GM21786 (cell line): ENCODE measurements at regions not wholly inside any gene's neighbourhood (a gene's known extent, or its start where the extent isn't known, plus 50 kb on each side); places are given as distances from the start of the nearest gene placed in this dataset.
"Not testable (repeated sequence)": the region's sequence is repeated elsewhere in the genome, so short reads cannot be mapped to it uniquely, and the experiment has no call there.

ENCODE experiments used
- ATAC-seq: cut with Tn5 transposase; IDR thresholded peaks from one replicate; pipeline ENCODE4 v1.9.1; 2021; ENCODE audit not compliant: unreplicated experiment

GRCh38 chr16:86881118-86881510 lies 302.8 kb downstream of the FOXL1 start:
- no peak for ATAC-seq

GRCh38 chr16:86881861-86882273 lies 303.5 kb downstream of the FOXL1 start:
- no peak for ATAC-seq

DNA sequence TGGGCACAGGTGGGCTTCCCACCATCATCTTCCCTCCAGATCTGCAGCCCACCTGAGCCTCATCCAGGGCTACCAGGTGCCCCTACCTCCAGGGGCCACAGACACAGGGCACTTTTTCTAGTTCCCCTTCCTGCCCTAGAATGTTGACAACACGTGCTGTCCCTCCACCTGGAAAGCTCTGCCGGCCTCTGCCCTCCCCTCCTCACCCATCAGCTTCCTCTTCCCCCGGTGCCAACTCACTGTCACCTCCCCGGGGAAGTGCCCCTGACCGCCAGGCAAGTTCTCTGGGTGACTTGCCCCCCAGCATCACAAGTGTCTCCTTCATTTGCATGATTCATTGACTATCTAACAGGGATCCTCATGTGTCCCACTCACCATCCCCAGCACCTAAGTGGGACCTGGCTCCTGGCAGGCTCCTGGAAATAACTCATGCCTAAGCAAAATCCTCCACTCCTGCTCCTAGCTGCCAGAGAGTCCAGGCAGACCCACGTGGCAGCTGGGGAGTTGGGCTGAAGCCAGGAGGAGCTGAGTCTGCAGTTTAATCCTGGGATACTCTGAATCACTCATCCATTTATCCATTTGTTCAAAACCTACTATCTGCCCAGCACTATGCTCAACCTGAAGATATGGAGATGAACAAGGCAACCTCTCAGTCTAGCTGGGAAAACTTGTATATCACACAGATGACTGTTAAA lies 304.4 kb downstream of the FOXL1 start:
- ATAC-seq, result no peak

DNA sequence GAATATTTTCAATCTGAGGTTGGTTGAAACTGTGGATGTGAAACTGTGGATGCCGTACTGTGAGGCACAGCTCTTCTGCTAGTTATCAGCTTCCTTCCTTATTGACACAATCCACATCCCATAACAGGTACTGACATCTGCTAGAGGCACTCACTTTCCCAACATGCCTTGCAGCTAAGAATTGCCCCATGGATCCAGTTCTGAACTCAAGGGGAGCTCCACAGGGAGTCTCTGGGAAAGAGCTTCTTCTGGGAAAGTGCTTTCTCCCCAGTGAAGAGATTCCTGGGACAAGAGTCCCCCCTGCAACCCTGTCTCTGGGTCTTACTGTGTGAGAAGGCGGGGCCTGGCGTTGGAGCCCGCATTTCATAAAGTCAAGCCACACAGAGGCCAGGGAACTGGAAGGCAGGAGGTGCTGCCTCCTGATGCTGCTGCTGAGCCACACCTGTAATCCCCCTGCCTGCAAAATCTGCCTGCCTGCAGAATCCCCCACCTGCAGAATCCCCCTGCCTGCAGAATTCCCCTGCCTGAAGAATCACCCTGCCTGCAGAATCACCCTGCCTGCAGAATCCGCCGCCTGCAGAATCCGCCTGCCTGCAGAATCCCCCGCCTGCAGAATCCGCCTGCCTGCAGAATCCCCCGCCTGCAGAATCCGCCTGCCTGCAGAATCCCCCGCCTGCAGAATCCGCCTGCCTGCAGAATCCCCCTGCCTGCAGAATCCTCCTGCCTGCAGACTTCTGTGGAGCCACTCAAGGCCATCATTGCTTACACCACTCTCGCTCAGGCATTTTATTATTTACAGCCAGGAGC lies 305.4 kb downstream of the FOXL1 start:
- ATAC-seq, result no peak

GRCh38 chr16:86884390-86884650 lies 306.0 kb downstream of the FOXL1 start:
- ATAC-seq, result no peak

GRCh38 chr16:86885139-86885538 lies 306.8 kb downstream of the FOXL1 start:
- ATAC-seq, result no peak

- ATAC-seq, result no peak
These were observed 308.3 kb downstream of the FOXL1 start for GRCh38 chr16:86886651-86887050.

- ATAC-seq, result no peak
These were observed 309.1 kb downstream of the FOXL1 start for GRCh38 chr16:86887416-86887815.

- ATAC-seq, result no peak
These were observed 310.1 kb downstream of the FOXL1 start for GRCh38 chr16:86888231-86889053.

DNA sequence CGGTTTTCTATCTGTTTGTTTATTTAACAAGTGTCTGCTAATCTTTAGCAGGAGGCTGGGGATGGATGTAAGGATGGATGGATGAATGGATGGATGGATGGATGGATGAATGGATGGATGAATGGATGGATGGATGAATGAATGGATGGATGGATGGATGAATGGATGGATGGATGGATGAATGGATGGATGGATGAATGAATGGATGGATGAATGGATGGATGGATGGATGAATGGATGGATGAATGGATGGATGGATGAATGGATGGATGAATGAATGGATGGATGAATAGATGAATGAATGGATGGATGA lies 310.7 kb downstream of the FOXL1 start:
- ATAC-seq, result not testable (repeated sequence)

GRCh38 chr16:86889974-86890373 lies 311.6 kb downstream of the FOXL1 start:
- no peak for ATAC-seq

GRCh38 chr16:86891121-86891520 lies 312.8 kb downstream of the FOXL1 start:
- ATAC-seq, result no peak

DNA sequence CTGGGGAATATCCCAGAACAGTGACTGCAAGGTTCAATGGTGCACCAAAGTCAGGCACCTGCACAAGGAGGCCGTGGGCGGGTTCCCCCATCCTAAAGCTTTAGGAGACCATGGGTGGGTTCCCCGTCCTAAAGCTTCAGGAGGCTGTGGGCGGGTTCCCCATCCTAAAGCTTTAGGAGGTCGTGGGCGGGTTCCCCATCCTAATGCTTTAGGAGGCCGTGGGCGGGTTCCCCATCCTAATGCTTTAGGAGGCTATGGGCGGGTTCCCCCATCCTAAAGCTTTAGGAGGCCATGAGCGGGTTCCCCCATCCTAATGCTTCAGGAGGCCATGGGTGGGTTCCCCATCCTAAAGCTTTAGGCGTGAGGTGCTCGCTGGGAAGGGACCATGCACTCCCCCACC lies 313.3 kb downstream of the FOXL1 start:
- ATAC-seq, result no peak

- ATAC-seq, result no peak
These were observed 314.2 kb downstream of the FOXL1 start for GRCh38 chr16:86892509-86892908.

GRCh38 chr16:86893506-86893905 lies 315.2 kb downstream of the FOXL1 start:
- no peak for ATAC-seq

DNA sequence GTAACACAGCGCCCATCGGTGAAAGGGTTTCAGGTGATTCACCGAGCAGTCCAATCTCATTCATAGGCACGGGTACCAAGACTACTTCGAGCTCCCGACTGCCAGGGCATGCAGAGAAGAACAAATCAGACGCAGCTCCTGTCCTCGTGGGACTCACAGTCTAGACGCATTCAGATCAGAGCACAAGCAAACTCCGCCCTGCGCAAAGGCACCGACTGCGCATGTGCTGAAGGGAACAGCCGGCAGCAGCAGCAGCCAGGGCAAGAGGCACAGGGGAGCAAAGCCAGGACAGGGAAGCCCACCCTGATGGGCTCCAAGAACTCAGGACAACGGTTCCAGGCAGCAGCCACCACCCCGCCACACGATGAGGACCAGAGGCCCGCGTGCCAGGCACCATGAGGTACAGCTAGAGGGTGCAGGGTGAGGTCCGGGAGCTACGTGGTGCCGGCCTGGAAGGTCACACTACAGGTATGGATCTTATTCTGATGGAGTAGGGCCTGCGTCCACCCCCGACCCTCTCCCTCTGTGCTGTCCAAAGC lies 315.7 kb downstream of the FOXL1 start:
- no peak for ATAC-seq

DNA sequence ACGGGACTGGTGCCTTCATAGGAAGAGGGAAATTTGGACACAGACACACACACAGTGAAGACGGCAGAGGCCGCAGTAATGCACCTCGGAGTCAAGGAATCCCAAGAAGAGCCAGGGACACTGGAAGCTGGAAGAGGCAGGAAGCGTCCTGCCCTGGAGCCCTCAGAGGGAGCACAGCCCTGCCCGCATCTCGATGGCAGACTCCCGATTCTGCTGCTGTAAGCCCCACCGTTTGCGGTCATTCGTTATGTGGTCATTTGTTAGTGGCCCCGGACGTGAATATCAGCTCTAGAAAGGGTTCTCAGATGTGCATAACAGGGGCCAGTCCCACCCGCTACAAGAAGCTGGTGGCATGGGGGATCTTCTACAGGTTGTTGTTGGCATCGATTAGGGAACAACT lies 316.6 kb downstream of the FOXL1 start:
- no peak for ATAC-seq

DNA sequence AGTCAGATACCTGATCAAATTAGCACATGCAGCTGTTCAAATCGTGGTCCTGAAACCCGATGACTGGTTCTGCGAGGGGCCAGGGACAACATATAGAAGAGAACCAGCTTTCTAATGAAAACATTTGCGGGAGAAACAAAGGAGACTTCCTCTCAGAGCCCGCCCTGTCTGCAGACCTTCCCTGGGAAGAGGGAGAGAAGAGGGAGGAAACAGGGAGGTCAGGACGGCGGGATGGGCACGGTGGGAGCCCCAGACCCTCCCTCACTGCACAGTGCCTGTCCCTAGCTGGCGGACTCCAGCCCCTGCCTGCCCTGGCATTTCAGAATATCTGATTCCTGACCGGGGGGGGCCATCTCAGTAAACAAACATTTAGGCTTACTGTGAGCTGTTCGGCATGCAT lies 317.3 kb downstream of the FOXL1 start:
- ATAC-seq, result no peak

- no peak for ATAC-seq
These were observed 318.6 kb downstream of the FOXL1 start for GRCh38 chr16:86896976-86897375.

- ATAC-seq, result no peak
These were observed 319.1 kb downstream of the FOXL1 start for GRCh38 chr16:86897486-86897885.

- ATAC-seq, result no peak
These were observed 320.0 kb downstream of the FOXL1 start for GRCh38 chr16:86898386-86898785.

- ATAC-seq, result no peak
These were observed 320.8 kb downstream of the FOXL1 start for GRCh38 chr16:86899151-86899550.
